DMS79 (cell line): ENCODE measurements at regions not wholly inside any gene's neighbourhood (a gene's known extent, or its start where the extent isn't known, plus 50 kb on each side); places are given as distances from the start of the nearest gene placed in this dataset.

Source experiments
- DNase-seq: peaks from one replicate; lab custom pipeline; 2025; lab: John Stamatoyannopoulos, UW

DNA sequence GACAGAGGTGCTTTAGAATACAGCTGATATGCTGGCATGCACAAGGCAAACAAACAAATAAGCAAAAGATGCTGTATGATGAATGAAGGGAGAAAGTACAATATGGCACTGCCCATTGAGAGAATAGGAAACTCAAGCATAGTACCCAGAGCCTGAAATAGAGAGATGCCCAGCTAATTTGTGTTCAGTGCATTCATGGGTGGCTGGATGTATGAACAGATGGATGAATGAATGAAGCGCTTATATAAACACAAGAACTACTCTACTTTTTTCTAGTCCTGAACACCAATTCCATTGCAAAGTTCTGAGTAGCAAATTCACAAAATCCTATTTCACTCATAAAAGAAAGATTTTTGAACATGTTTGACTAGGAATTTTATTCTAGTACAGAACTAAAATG, 756.3 kb downstream of the SATB2 start:
- DNase-seq: no peak

DNA sequence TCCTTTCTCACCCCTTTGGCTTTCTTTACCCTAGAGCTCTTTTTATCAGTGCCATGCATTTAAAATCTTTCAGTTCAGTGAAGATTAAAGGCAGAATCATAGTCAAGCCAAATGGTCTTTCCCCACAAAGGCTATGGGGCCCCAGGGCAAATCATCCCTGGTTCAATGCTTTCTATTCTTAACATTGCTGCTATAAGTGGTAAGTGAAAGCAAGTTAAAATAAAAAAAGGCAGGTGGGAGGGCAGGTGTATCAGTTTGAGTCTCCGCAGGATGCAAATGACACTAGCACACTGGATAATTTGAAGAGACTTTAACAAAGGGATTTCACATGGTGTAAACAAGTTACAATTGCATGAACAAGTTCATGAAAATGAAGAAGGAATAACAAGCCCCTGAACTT, 757.4 kb downstream of the SATB2 start:
- no peak for DNase-seq

DNA sequence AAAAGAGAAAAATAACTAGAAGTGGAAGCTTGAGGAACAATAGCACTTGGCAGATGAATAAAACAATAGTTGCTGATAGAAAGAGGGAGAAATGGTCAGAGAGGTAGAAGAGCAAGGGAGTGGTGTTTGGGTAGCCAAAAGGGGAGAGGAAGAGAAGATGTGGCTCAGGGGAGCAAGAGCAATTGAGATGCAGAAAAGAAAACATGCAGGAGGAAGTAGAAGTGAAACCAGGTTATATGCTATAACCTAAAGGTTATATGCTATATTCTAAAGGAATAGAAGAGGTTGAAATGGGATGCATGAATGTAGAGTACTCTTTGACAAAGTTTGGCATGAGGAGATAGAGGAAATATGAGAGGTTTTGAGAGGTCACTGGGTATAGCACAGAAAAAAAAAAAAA, 759.5 kb downstream of the SATB2 start:
- no peak for DNase-seq

DNA sequence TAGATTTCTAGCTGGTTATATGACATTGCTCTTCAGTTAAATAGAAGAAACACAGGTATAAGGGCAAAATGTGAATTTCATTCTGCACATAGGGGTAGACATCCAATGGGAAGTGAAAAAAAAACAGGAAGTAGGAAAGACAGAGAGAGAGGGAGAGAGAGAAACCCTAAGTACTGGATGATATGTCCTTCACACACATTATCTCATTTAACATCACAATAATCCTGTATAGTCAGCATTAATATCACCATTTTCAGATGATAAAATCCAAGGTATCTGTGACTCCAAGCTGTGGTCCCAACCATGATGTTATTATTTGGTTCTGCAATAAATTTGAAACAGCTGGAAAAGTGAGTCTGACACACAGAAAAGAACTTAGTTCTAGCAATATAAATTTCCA, 759.9 kb downstream of the SATB2 start:
- DNase-seq: no peak

DNA sequence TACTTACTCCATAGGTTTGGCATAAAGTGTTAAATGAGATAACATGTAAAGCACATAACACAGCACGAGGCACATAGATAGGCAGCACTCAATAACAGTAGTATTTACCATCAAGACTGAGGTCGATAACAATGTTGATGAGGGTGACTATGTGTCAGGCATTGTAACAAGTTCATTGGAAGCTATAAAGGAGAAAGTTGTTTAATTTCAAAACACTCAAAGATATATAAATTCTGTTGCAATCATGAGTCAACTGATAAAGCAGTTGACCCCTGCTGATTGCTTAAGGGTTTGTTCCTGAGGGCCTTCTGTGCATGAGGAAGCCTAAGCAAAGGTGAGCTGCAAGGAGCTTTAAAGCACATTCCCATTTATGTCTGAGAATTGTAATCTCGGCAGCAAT, 760.5 kb downstream of the SATB2 start:
- no peak for DNase-seq

DNA sequence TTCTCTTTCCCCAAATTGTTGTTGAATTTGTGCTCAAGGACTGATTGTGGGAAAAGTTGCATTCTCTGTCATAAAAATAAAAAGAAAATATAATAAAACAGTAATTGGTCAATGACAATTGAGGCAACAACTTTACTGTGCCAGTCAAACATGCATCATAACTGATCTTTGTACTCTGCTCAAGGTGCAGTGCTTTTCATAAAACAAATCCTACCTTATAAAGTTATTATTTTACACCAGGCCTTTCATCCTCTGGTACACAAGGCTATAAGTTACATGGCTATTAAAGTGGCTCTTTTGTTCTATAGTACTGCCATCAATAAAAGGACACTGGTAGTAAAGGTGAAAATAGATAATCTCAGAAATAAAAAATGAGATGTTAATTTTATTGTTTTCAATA, 761.9 kb downstream of the SATB2 start:
- no peak for DNase-seq

DNA sequence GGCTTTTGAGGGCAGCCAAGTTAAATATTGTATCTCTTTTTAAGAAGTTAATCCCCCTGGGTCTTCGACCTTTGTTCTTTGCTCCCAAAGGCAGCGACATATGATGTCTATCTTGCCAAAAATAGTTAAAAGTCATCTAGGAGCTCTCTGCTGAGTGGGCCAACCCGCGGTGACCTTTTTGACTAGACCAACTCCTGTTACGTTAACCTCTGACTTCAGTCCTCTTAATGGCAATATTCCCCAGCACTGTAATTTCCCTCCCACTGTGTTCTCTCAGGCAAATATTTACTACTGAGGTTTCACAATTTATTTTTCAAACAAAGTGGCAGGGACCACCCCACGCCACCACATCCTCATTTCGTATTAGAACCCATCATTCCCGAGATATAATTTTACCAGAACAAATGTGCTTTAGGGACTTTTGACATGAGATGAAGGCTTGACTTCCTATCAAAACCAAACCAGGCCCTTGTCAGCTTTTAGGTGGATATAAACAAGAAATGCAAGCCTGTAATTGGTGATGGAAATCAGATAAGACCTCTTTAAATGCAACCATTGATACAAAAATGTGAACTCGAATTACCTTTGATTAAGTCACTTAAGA, 764.7 kb downstream of the SATB2 start:
- no peak for DNase-seq

DNA sequence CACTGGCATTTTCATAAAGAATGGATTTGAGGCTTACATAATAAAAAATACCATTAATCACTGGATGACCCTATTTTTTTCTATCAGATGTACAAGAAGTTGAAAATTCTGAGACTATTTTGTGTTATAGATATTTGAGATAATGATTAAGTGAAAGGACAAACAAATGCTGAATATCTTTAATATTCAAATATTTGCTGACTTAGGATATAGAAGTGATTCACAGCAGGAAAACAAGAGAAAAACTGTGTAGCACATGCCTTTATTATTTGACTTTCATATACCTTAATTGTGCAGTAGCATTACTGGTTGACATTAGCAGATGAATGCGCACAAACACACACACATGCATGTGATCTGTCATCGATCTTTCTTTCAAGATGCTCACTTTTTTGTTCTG, 766.5 kb downstream of the SATB2 start:
- DNase-seq: no peak

DNA sequence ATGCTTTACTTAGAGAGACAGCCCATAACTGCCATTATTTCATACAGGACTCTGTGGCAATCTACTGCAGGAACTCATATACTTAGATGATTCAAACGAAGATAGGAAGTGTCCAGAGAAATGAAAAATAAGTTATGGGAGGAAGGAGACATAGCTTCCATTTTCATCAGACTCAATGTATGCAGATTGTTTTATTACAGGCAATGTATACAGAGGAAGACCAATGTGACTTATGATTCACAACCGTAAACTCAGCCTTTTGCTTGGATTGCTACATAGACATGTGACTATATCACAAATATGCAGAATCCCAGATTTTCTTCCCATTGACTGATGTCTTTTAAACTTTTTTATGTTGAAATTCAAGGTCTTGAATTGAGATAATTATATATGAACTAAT, 793.4 kb downstream of the SATB2 start:
- DNase-seq: no peak

DNA sequence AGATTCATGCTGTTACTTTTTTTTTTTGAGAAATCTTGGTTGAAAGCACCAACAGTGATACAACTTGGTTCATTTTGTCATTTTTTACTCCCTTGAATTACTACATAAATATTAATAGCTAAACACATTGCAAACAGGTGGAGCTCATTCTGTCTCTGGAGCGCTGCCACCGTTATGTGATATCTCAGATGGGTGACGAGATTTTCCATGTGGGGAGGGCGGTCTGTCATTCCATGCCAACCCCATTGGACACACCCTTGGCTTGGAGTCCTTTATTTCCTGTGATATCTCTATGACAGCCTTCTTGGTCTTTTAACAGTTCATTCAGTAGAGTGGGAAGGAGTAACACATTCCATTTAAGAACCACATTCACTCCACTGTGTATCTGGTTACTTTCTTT, 794.8 kb downstream of the SATB2 start:
- no peak for DNase-seq

DNA sequence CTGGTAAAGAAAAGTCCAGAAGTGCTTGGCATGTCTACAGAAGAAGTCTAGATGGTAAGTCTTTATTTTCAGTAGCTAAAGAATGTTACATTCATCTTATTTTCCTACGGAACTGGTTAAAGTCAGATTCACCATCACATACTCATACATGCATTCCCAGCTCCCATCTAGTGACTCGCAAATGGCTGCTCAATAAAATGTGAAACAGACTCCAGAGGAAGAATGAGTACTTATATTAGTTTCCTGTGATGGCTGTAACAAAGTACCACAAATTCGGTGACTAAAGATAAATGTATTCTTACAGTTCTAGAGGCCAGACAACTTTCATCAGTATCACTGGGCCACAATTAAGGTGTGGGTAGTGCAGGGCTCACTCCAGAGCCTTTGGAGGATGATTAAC, 797.2 kb downstream of the SATB2 start:
- DNase-seq: no peak

DNA sequence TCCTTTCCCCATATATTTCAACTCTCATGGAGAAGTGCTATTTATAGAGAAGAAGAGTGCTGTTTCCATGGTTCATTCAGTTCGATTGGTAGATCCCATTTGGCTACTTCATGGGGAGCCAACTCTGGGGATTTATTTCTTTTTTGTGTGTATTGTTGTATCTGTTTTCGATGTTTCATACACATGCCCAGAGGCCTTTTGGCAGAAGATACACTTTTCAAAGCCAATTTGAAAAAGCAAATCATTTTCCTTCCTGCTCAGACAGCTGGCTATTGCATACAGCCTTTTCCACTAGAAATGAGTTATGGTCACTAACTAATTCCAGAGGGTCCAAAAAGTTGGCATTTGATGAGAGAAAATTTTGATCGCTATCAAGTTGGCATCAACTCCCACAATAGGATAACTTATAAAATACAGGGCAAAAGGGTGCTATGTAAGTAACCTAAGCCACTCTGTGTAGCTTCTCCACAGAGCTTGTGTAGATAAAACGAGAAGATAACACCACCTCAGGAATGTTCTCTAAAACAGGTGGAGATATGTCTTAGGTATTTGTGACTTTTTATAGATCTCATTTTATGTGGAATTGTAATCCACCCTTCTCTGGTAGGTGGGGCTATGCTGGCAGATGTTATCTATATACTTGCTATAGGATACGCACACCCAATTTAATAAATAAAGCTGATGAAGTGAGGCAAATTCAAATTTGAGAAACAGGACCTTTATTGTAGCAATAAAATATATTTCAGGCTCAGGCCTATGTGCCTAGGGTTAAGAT, 798.5 kb downstream of the SATB2 start:
- DNase-seq: no peak

DNA sequence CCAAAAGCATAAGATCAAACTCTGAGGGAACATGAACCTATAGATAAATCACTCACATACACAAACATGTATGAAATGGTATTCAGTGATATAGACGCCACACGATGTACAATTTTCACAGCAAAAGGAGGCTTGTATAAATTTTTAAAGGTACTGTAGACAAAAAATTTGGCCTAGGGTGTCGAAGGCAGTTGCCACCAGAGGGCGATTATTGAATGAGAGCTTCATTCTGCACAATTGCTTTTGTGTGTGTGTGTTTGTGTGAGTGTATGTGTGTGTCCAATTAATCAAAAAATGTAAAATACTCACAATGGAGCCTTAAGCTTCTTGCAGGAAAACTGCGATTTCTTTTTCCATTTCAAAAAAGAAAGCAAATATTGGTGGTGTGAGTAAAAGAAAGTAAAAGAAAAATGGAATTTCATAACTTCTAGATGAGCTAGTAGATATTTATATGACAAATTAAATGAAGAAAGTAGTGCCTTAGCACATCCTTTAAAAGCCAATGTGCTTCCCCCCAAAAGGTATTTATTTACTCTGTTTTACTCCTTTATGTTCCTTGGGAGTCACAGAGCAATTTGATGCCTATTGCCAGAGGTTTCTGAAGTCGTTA, 800.1 kb downstream of the SATB2 start:
- no peak for DNase-seq

DNA sequence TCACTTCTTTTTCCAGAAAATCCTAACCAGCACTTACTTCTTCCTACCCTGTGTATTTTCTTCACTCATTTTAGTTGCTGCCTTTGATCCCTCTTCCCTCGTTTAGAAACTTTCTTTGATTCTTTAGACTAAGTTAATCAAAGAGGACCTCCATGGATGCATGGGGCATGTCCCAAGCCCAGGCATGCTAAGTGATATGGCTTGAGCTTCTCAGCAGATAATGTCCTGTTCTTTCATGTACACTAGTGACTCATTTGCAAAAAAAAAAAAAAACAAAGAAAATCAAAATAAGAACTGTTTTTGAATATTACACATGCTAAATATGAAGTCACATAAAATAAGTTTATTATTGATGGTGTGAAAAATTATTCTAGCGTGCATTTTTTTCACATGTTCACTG, 800.9 kb downstream of the SATB2 start:
- DNase-seq: no peak

DNA sequence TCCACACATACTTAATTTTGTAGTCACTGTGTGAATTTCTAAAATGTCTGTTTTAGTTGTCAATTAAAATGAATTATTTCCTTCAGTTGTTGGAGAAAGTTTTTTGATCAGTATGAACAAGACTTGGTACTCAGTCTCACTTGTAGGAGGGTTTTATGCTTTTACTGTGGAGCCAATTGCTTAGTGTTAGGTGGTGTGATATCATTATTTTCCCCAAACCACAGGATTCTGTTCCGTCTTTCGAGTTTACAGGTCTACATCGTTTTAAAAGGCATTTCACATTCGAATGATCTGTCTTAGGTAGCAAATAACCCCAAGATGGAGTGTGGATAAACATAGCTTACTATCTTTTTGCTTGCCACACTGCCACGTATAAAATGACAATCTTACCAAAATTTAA, 803.1 kb downstream of the SATB2 start:
- no peak for DNase-seq

DNA sequence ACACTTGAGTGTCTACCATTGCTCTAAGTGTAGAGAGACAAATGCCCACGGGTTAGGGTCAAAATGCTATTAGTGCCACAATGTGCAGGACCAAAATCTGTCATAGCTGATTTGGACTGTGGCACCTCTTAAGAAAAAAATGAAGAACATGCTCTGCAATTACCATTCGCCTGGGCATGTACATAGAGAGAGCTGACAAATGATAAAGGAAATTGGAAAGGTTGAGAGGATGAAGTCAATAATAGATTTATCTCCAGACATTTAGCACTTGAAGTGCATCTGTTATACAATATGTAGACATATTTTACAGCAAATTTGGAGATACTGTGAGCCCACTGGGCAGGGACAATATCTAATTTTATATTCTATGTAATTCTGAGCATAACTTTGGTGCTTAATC, 804.4 kb downstream of the SATB2 start:
- DNase-seq: no peak

DNA sequence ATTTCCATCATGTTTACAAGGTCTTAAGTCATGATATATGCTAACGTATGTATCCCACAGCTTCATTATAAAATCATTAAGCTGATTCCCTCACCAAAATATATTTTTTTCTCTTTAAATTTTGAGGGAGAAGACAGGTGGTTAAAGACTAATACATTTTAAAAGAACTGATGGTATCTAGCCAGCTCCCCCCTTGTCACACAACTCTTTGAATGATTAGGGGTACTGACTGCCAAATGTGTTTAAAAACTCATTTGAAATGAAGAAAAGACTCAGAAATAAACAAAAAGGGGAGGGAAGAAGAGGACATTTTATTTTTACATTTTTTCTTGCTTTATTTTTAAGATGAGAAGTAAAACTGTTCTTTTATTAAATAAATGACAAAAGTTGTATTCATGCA, 805.3 kb downstream of the SATB2 start:
- DNase-seq: no peak

DNA sequence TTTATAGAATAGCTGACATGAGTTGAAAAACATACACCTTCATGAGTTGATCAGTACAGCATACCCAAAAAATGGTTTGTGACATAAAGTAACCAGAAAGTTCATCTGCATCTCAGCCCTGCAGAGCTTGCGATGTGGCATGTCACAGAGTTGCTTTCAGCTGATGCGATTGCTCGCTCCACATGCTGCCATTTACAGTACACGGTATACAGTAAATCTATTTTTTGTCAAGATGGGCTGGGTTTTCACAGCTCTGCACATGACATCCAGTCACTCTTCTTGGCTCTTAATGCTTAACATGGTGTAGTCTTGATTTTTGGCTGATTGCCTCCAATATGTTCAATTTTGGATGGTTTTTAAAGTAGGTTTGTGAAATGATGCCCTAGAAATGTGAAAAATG, 811.9 kb downstream of the SATB2 start:
- no peak for DNase-seq

DNA sequence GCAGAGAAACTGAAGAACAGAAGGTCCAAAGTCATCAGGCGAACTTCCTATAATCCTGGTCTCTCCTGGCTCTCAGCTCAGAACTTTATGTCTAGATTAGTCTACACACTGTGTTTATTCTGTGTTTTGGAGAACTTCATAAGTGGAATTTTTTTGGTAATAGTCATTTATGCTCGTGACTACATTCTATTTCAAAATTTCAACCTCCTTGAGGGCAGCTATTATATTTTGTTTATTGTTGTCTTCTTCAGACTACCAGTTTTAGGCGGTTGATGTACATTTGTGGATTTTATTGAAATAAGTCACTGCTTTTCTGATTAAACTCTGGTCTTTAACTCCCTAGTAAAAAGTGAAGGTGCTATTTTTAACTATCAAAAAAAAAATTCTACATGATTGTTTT, 816.6 kb downstream of the SATB2 start:
- no peak for DNase-seq

DNA sequence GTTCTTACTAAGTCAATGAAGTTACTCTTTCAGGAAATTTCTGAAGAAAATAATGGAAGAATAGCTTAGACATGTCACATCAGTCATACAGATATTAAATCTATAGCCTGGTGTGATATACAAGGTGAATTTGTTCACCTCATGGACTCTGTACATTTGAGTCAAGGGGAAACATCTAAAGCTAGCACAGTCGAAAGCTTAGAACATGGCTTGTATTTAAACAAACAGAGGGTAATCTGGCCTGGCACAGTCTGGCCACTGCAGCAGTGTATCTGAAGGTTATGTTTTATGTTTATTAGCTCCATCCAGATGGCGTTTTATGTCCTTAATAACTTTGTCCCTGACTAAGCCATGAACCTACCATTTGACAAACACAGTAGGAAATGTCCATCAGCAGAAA, 817.3 kb downstream of the SATB2 start:
- DNase-seq: no peak

DNA sequence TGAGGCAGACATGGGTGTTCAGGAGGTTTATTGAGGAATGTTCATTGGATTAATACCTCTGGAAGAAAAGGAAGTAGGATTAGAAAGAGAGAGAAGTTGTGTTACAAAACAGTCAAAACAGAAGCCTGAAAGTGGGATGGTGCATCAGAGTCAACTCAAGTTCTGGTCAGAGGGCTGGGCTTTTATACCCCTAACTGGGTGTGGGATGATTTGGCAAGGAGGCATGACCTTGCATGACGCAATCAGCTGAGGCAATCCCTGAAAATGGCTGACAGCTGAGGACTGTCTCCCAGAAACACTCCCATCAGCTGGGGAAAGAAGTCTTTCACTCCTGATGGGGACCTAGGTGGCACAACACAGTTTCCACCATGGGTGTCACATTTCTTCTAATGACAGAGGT, 818.2 kb downstream of the SATB2 start:
- DNase-seq: no peak

DNA sequence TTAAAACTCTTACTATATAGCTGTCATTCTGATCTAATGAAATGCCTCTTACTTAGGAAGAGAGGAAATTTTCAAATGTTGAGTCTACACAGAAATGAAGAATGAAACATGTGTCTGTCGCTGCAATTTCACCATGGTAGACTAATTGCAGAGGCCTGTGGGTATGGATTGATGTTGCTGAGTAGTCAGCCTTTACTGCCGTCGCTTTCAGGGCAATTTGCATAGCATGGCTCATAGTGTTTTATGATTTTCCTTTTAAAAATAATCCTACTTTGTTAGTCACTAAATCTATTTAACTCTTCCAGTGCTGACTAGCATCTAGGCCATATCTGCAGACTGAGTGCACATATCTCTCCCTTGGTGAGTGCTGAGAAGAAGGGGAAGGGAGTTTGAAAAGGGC, 819.2 kb downstream of the SATB2 start:
- DNase-seq: no peak

DNA sequence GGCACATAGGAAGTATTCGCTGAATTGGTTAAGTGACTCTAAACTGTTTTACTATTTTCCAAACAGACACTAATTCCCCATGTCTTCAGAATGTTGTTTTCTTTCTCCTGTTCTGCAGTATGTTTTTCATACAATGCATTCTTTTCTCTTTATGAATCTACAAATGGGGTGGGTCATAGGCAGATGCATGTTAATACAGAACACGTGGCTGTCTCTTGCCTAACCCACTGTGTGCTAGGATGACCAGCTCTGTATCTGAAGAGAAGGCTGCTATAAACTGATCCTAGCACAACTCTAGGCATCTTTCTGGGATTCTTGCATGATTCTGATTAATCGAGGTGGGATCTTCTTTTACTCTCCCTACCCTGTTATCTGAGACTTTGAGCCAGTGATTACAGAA, 826.0 kb downstream of the PLCL1 start:
- DNase-seq: no peak

DNA sequence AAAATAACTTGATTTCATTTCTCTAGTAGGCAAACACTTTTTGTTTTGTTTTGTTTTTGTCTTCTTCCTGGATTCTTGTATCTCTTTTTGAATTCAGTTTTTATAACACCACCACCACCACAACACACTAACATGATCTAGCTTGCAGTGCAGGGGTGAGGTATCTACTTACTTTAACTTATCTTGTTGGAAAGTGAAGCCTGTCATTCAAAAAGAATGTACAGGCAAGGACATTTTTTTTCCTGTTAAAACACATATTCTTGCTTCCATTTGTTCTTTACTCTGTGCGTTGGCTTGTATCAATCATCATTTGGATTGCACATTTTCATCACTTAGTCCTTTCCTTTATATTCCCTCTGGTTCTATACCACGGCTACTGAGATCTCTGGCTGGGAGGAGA, 824.2 kb downstream of the PLCL1 start:
- DNase-seq: no peak
